Kidney (tissue), 13 donors: ENCODE measurements at regions not wholly inside any gene's neighbourhood (a gene's known extent, or its start where the extent isn't known, plus 50 kb on each side); places are given as distances from the start of the nearest gene placed in this dataset.

Experiments
- DNase-seq, 5 donors: peaks; one replicate each; pipeline ENCODE4 v3.0.0-alpha.2; 2013 to 2020
- FAIRE-seq: peaks from 2 replicates; lab custom pipeline; 2012; peaks lifted over from hg19 to GRCh38; lab: Jason Lieb, UNC
- H3K27ac ChIP-seq, 2 donors: one replicate each; pipeline ENCODE4 v1.7.0; 2013; ENCODE audit warnings: low read depth in 2 of 2, low read length in 2 of 2, inconsistent platforms in 1 of 2
- H3K27me3 ChIP-seq: one replicate; pipeline ENCODE4 v1.7.1; 2013; ENCODE audit warnings: low read length, inconsistent platforms; ENCODE audit not compliant: control insufficient read depth, insufficient read depth
- H3K36me3 ChIP-seq, 3 donors: one replicate each; pipeline versions ENCODE4 v1.7.0 to v1.7.1; 2013; ENCODE audit warnings: low read length in 3 of 3, control low read depth in 1 of 3, inconsistent platforms in 1 of 3; ENCODE audit not compliant: insufficient read depth in 3 of 3, control insufficient read depth in 2 of 3
- H3K4me1 ChIP-seq, 3 donors: one replicate each; pipeline versions ENCODE4 v1.7.0 to v1.7.1; 2013; ENCODE audit warnings: low read length in 3 of 3, inconsistent platforms in 1 of 3, low read depth in 1 of 3; ENCODE audit not compliant: control insufficient read depth in 2 of 3, insufficient read depth in 2 of 3
- H3K4me3 ChIP-seq, 3 donors: one replicate each; pipeline versions ENCODE4 v1.7.0 to v1.8.1; 2013; ENCODE audit warnings: low read length in 3 of 3, control low read depth in 1 of 3, inconsistent platforms in 1 of 3
- H3K9ac ChIP-seq, 3 donors: one replicate each; pipeline versions ENCODE4 v1.7.0 to v1.7.1; 2013; ENCODE audit warnings: low read length in 3 of 3, control low read depth in 1 of 3, inconsistent platforms in 1 of 3
- H3K9me3 ChIP-seq, 3 donors: one replicate each; pipeline versions ENCODE4 v1.7.0 to v1.7.1; 2013; ENCODE audit warnings: low read length in 3 of 3, control low read depth in 1 of 3, inconsistent platforms in 1 of 3; ENCODE audit not compliant: control insufficient read depth in 2 of 3, insufficient read depth in 1 of 3
- CTCF ChIP-seq: IDR thresholded peaks from 3 replicates; pipeline ENCODE4 v1.5.1; 2012; ENCODE audit warnings: mild to moderate bottlenecking, moderate library complexity, borderline replicate concordance; ENCODE audit not compliant: insufficient read depth; ENCODE audit errors: extremely low read depth
- intact Hi-C: fragments of 100-400 bp; cut with DNase I; formaldehyde crosslinking; loops from one replicate; pipeline ENCODE4 v1.11.1; 2022
- donor health status: control.
- donor health status: control.
- donor health status: control.
- donor health status: control.
- donor health status: control.
- donor health status: DM: yes; HTN: yes; CAD: no.
- donor health status: Normal renal cell carcinoma (clear cell type).

DNA sequence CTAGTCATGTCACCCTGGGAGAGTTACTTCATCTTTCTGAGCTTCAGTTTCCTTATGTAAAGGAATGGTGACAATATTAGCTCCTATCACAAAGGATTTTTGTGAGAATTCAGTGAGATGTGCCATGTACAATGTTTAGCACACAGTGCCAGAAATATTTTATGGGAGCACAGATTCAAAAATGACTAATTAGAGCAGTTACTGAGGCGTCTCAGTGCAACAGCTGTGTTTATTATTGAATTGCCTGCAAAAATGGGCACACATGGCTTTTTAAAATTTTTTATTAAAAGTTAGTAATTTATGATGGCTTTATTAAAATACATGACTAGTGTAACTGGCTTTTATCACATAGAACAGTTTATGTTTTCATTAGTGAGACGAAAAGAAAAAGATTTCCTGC lies 134.3 kb upstream of the AHI1 start:
- Histone ChIP-seq H3K27me3 (no peaks in the 10 kb centered on the region), H3K9ac (no peak overlapping the region), H3K9me3 (no peaks in the 10 kb centered on the region), H3K36me3 (no peaks in the 10 kb centered on the region), H3K4me1 (peaks cover 3 to 7% (median 5%) of the 10 kb centered on the region in 3 donors), H3K4me3 (no peak overlapping the region), H3K27ac (no peak overlapping the region)
- FAIRE-seq (no peak), DNase-seq (no peak)
- intact Hi-C loops, result no loop called here
- no peak for TF ChIP-seq CTCF

DNA sequence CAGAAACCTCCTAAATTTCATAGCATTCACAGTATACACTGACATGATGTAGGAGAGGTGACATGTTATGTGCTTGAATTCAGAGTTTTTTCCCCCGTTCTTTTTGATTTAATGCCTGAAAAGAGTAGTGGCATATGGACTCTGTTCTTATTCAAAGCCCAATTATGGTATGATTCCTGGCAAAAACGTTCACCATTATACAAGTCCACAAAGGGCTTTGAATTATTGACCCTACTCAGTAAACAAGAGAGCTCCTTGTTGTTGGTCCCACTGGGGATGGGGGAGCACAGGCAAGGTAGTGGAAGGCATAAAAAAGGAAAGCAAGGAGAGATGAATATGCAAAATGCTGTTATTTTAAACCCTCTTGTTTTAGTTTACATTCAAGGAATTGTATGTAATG lies 136.0 kb upstream of the AHI1 start:
- H3K36me3 ChIP-seq, result no peaks in the 10 kb centered on the region
- peaks cover 3 to 5% (median 3%) of the 10 kb centered on the region in 3 donors for H3K4me1 ChIP-seq
- H3K9me3 ChIP-seq, result no peaks in the 10 kb centered on the region
- H3K4me3 ChIP-seq, result peak overlapping the region in 2 of 3 donors; percentile 40 to 47
- DNase-seq (no peak), FAIRE-seq (no peak)
- no peaks in the 10 kb centered on the region for H3K27me3 ChIP-seq
- intact Hi-C loops, result no loop called here
- no peak for TF ChIP-seq CTCF
- H3K9ac ChIP-seq, result no peak overlapping the region
- H3K27ac ChIP-seq, result peak overlapping the region in 1 of 2 donors; percentile 23

DNA sequence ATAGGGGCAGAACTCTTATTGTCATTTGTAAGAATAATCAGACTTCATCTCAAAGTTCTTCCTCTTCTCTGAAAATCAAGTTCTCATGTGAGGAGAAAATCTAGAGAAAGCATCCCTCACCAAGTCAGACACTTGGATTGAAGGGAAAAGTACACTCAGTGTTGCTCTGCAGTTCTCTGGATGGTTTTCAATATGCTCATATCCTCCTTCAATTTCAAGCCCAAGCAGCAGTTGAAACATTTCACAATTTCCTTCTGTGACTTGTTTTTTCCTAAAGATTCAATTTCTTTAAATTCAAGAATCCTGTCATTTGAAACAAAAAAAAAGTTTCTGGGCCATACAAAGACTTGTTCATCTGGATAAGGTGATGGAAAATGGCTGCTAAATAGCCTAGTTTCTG lies 140.2 kb upstream of the AHI1 start:
- TF ChIP-seq CTCF, result no peak
- Histone ChIP-seq H3K9me3 (no peaks in the 10 kb centered on the region), H3K27ac (no peak overlapping the region), H3K4me3 (no peak overlapping the region), H3K36me3 (no peaks in the 10 kb centered on the region), H3K4me1 (peaks cover 0 to 3% (median 0%) of the 10 kb centered on the region in 3 donors), H3K27me3 (no peaks in the 10 kb centered on the region), H3K9ac (no peak overlapping the region)
- DNase-seq (no peak), FAIRE-seq (no peak)
- intact Hi-C loops, result no loop called here

GRCh38 chr6:135638108-135638507 lies 140.6 kb upstream of the AHI1 start:
- Histone ChIP-seq H3K4me1 (peaks cover 0 to 3% (median 0%) of the 10 kb centered on the region in 3 donors), H3K27me3 (no peaks in the 10 kb centered on the region), H3K36me3 (no peaks in the 10 kb centered on the region), H3K9me3 (no peaks in the 10 kb centered on the region), H3K27ac (no peak overlapping the region), H3K9ac (no peak overlapping the region), H3K4me3 (no peak overlapping the region)
- no peak for DNase-seq
- intact Hi-C loops, result no loop called here
- FAIRE-seq, result no peak
- no peak for TF ChIP-seq CTCF
